Activated T-helper 9 cell treated with anti-CD3 and anti-CD28 coated beads, Interleukin-2, amount 50 U/mL, for 16 hours (primary cell): ENCODE measurements at regions not wholly inside any gene's neighbourhood (a gene's known extent, or its start where the extent isn't known, plus 50 kb on each side); places are given as distances from the start of the nearest gene placed in this dataset.
"Not testable (repeated sequence)": the region's sequence is repeated elsewhere in the genome, so short reads cannot be mapped to it uniquely, and the experiment has no call there.

ENCODE experiments used
- DNase-seq: peaks from one replicate; pipeline ENCODE4 v3.0.0-alpha.2; 2020; ENCODE audit warnings: low read depth

- no peak for DNase-seq
Measured at GRCh38 chr2:133841900-133842299, 273.6 kb upstream of the NCKAP5 start.

GRCh38 chr2:133842446-133842845 lies 274.2 kb upstream of the NCKAP5 start:
- no peak for DNase-seq

- DNase-seq, result no peak
Measured at GRCh38 chr2:133843091-133843490, 274.8 kb upstream of the NCKAP5 start.

DNA sequence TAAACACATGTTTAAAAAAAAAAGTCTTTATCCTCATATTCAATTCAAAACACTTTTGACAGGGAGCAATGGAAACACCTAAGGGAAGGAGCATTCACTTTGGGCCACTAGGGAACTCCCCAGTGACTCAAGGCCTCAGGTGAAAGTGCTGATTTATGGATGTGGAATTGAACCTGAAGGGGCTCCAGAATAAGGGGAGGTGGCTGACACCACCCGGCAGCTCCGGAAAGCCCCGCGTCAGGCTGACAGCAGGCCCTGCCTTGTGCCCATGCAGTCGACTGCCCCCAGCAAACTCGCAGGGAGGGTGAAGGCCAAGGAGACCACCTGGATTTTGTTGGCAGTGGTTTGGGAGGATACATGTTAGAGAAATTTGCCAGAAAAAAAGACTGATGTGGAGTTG lies 275.3 kb upstream of the NCKAP5 start:
- no peak for DNase-seq

GRCh38 chr2:133844214-133844892 lies 276.1 kb upstream of the NCKAP5 start:
- DNase-seq, result peak; percentile 28

DNA sequence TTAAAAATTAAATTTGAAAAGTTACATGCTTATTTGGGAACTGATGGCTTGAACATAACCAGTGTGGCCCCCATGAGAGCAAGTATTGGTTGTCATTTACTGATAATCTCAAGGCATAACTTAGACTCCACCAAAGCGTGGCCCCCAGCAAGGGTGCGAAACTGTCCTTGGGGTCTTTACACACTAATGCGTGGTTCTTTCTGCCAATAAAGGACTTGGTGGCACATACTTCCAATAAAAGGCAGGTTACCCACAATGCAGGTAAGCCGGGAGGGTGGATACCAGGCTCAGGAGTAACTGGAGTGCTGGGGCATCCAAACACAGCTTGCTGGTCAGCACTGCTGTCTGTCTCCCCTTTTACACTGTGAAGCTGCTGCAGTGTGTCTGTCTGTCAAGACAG lies 278.2 kb upstream of the NCKAP5 start:
- no peak for DNase-seq

DNA sequence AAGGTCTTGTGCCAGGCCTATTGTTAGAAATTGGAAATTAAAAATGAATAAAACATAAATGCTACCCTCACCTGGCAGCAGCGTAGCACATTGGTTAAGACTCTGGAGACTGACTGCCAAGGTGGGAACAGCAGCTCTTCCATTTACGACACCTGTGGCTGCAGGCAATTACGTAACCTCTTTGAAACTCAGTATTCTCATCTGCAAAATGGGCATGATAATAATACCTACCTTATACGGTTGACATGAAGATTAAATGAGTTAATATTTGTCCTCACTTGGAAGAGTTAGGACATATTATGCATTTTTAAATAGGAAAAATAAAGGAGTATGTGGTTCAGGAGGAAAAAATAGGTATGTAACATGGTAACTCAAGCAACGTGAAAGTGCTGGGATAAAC lies 279.3 kb upstream of the NCKAP5 start:
- no peak for DNase-seq

- DNase-seq, result no peak
Measured at GRCh38 chr2:133848111-133848649, 279.9 kb upstream of the NCKAP5 start.

DNA sequence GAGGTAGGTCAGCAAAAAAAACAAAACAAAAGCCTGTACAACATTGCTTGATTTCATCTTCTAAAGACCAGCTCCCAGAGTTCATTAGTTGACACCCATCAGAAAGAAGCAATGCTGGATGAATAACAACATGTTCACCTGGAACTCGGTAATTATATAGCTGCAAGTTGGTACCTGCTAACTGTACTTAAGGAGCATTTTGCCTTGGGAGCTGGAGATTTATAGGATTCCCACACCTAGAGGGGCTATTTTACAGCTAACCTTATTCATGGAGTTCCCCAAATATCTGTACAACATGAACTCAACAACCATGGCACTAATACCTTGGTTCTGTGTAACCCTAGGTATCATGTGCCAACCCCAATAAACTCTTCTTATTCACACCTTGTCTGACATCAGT lies 281.1 kb upstream of the NCKAP5 start:
- no peak for DNase-seq

GRCh38 chr2:133854603-133855200 lies 286.4 kb upstream of the NCKAP5 start:
- DNase-seq, result no peak

- no peak for DNase-seq
Measured at GRCh38 chr2:133855526-133855925, 287.3 kb upstream of the NCKAP5 start.

- DNase-seq, result no peak
Measured at GRCh38 chr2:133856678-133857077, 288.4 kb upstream of the NCKAP5 start.

DNA sequence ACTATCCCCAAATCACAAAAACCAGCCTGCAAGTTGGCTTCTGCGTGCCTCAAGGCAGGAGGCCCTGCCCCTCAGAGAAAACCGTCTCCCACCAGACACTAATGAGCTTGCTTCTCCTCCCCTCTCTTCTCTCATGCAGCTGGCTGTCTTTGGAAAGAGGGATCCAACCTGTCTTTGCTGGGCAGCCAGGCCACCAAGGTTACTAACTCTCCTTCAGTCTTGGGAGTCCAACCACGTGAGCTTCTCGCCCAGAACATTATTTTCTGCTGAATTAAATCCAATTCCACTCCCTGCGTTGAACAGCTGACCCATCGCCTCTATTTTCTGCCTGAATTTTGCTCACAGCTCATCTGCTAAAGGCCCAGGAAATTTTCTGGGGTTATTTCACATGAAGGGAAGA lies 291.3 kb upstream of the NCKAP5 start:
- no peak for DNase-seq

DNA sequence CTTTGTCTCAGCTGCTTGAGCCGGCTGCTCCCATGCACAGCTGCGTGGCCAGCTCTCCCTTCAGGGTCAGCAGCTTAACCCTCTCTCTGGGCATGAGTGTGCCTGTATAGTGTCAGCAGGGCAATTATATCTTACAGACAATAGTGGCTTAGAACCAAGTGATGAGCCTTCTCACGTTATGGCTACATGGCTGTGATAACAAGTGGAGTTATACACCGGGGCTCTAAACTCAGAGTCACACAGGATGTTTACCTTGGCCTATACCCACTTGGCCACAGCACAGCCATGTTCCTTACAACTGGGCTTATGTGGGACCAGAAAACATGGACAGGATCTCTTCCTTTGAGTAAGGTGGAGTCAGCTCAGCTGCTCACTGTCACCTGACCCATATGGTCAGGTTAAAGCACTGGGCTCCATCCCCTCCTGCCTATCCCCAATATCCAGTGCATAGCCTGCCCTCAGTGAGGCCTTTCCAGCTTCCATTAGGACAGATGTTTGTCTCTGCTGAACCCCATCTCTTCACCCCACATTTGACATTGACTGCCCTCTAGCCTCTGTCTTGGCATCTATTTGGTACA lies 294.2 kb upstream of the NCKAP5 start:
- no peak for DNase-seq

GRCh38 chr2:133863106-133863800 lies 295.0 kb upstream of the NCKAP5 start:
- DNase-seq, result no peak

- no peak for DNase-seq
Measured at GRCh38 chr2:133865141-133865540, 296.9 kb upstream of the NCKAP5 start.

DNA sequence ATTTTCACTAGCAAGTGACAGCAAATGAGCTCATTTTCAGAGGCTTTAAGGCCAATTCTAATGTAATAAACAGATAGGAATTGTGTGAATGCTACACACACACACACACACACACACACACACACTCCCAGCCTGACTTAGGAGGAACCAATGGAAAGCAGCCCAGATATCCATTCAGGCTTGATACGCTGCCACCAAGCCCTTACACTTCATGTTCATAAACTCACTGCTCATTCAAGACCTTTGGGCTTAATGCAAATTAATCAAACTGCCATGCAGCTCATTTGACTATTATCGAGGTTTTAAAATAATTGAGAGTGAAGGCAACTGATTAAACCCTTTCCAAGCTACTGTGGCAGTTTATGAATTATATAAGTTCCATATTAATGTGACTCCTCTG lies 298.9 kb upstream of the NCKAP5 start:
- no peak for DNase-seq

- DNase-seq, result no peak
Measured at GRCh38 chr2:133871545-133872209, 303.4 kb upstream of the NCKAP5 start.

- no peak for DNase-seq
Measured at GRCh38 chr2:133878326-133878725, 310.1 kb upstream of the NCKAP5 start.

GRCh38 chr2:133879703-133880102 lies 311.4 kb upstream of the NCKAP5 start:
- no peak for DNase-seq

GRCh38 chr2:133882159-133882558 lies 313.9 kb upstream of the NCKAP5 start:
- DNase-seq, result not testable (repeated sequence)

GRCh38 chr2:133884739-133885381 lies 316.6 kb upstream of the NCKAP5 start:
- DNase-seq, result no peak
